ENCODE measurements at regions not wholly inside any gene's neighbourhood (a gene's known extent, or its start where the extent isn't known, plus 50 kb on each side); places are given as distances from the start of the nearest gene placed in this dataset.

- Histone ChIP-seq H3K27me3 (no peaks in the 10 kb centered on the region), H3K27ac (no peak overlapping the region), H3K4me3 (ENCODE audit: low read depth in 1 of 2, low read length in 1 of 2) (no peak overlapping the region), H3K9me3 (no peaks in the 10 kb centered on the region), H3K4me1 (ENCODE audit: control insufficient read depth in 1 of 2, insufficient read depth in 1 of 2, low read depth in 1 of 2, low read length in 1 of 2) (no peaks in the 10 kb centered on the region), H3K36me3 (no peaks in the 10 kb centered on the region)
- TF ChIP-seq CTCF (IDR thresholded peaks at IDR 0.05) = no peak
Observed at GRCh38 chr16:51449441-51449840, 298.4 kb upstream of the SALL1 start.

- Histone ChIP-seq H3K27me3 (peaks cover 31% of the 10 kb centered on the region), H3K9me3 (no peaks in the 10 kb centered on the region), H3K4me1 (ENCODE audit: control insufficient read depth in 1 of 2, insufficient read depth in 1 of 2, low read depth in 1 of 2, low read length in 1 of 2) (no peaks in the 10 kb centered on the region), H3K4me3 (ENCODE audit: low read depth in 1 of 2, low read length in 1 of 2) (no peak overlapping the region), H3K27ac (no peak overlapping the region), H3K36me3 (no peaks in the 10 kb centered on the region)
- TF ChIP-seq CTCF (IDR thresholded peaks at IDR 0.05) = no peak
Observed at GRCh38 chr16:51445250-51445649, 294.2 kb upstream of the SALL1 start.

- Histone ChIP-seq H3K4me3 (ENCODE audit: low read depth in 1 of 2, low read length in 1 of 2) (no peak overlapping the region), H3K27me3 (peaks cover 44% of the 10 kb centered on the region)
- TF ChIP-seq CTCF (IDR thresholded peaks at IDR 0.05) = no peak
Observed at GRCh38 chr16:51443934-51444333, 292.9 kb upstream of the SALL1 start.

GRCh38 chr16:51442141-51442870 lies 291.2 kb upstream of the SALL1 start:
- H3K27me3 ChIP-seq = peaks cover 44% of the 10 kb centered on the region
- H3K4me1 ChIP-seq (ENCODE audit: control insufficient read depth in 1 of 2, insufficient read depth in 1 of 2, low read depth in 1 of 2, low read length in 1 of 2) = no peaks in the 10 kb centered on the region
- H3K36me3 ChIP-seq = no peaks in the 10 kb centered on the region
- H3K9me3 ChIP-seq = no peaks in the 10 kb centered on the region
- no peak overlapping the region for H3K27ac ChIP-seq
- TF ChIP-seq CTCF (IDR thresholded peaks at IDR 0.05) = no peak
- no peak overlapping the region for H3K4me3 ChIP-seq (ENCODE audit: low read depth in 1 of 2, low read length in 1 of 2)

More at GRCh38 chr16:51443934-51444333, 292.9 kb upstream of the SALL1 start:
- Histone ChIP-seq H3K27ac (no peak overlapping the region), H3K36me3 (no peaks in the 10 kb centered on the region), H3K9me3 (no peaks in the 10 kb centered on the region), H3K4me1 (ENCODE audit: control insufficient read depth in 1 of 2, insufficient read depth in 1 of 2, low read depth in 1 of 2, low read length in 1 of 2) (no peaks in the 10 kb centered on the region)

- H3K27me3 ChIP-seq = peaks cover 44% of the 10 kb centered on the region
Observed at GRCh38 chr16:51440131-51440889, 289.2 kb upstream of the SALL1 start.

More at GRCh38 chr16:51440131-51440889, 289.2 kb upstream of the SALL1 start:
- Histone ChIP-seq H3K36me3 (no peaks in the 10 kb centered on the region), H3K4me1 (ENCODE audit: control insufficient read depth in 1 of 2, insufficient read depth in 1 of 2, low read depth in 1 of 2, low read length in 1 of 2) (no peaks in the 10 kb centered on the region), H3K4me3 (ENCODE audit: low read depth in 1 of 2, low read length in 1 of 2) (no peak overlapping the region), H3K9me3 (no peaks in the 10 kb centered on the region), H3K27ac (no peak overlapping the region)
- TF ChIP-seq CTCF (IDR thresholded peaks at IDR 0.05) = no peak
